ENCODE measurements at regions not wholly inside any gene's neighbourhood (a gene's known extent, or its start where the extent isn't known, plus 50 kb on each side); places are given as distances from the start of the nearest gene placed in this dataset.

GRCh38 chr20:39429726-39430125 lies 467.6 kb downstream of the DHX35 start:
- H3K27ac ChIP-seq (ENCODE audit: low read depth, low read length) = no peak overlapping the region
- H3K4me2 ChIP-seq (ENCODE audit: low read length) = no peak overlapping the region
- no peaks in the 10 kb centered on the region for H3K27me3 ChIP-seq (ENCODE audit: control insufficient read depth, low read length)
- H3F3A ChIP-seq (ENCODE audit: control insufficient read depth, insufficient read depth) = no peaks in the 10 kb centered on the region
- TF ChIP-seq EZH2phosphoT487 (IDR thresholded peaks at IDR 0.05; ENCODE audit: borderline replicate concordance, low read length) (no peak), CTCF (IDR thresholded peaks at IDR 0.05; ENCODE audit: low read depth, low read length, poor library complexity, severe bottlenecking) (peak; percentile 52)
- no peaks in the 10 kb centered on the region for H3K9me2 ChIP-seq (replicated peaks; ENCODE audit: control insufficient read depth, low read length)
- H4K20me1 ChIP-seq (ENCODE audit: control insufficient read depth, insufficient read depth, low read depth, low read length) = no peaks in the 10 kb centered on the region
- H3K9me3 ChIP-seq (ENCODE audit: control insufficient read depth, insufficient read depth, low read length) = no peaks in the 10 kb centered on the region
- no peaks in the 10 kb centered on the region for H3K36me3 ChIP-seq (ENCODE audit: control insufficient read depth, low read length)
- H3K4me3 ChIP-seq (ENCODE audit: low read length) = no peak overlapping the region
- H3K4me1 ChIP-seq (ENCODE audit: control insufficient read depth, low read length) = no peaks in the 10 kb centered on the region
- no peaks in the 10 kb centered on the region for H3K79me2 ChIP-seq (ENCODE audit: control insufficient read depth, low read length)

- no peaks in the 10 kb centered on the region for H3K4me1 ChIP-seq (ENCODE audit: control insufficient read depth, low read length)
- no peak overlapping the region for H3K4me3 ChIP-seq (ENCODE audit: low read length)
- no peaks in the 10 kb centered on the region for H3K9me2 ChIP-seq (replicated peaks; ENCODE audit: control insufficient read depth, low read length)
- no peaks in the 10 kb centered on the region for H3K79me2 ChIP-seq (ENCODE audit: control insufficient read depth, low read length)
- H4K20me1 ChIP-seq (ENCODE audit: control insufficient read depth, insufficient read depth, low read depth, low read length) = no peaks in the 10 kb centered on the region
- H3K27me3 ChIP-seq (ENCODE audit: control insufficient read depth, low read length) = no peaks in the 10 kb centered on the region
- no peaks in the 10 kb centered on the region for H3K36me3 ChIP-seq (ENCODE audit: control insufficient read depth, low read length)
- H3F3A ChIP-seq (ENCODE audit: control insufficient read depth, insufficient read depth) = no peaks in the 10 kb centered on the region
- TF ChIP-seq CTCF (IDR thresholded peaks at IDR 0.05; ENCODE audit: low read depth, low read length, poor library complexity, severe bottlenecking) = no peak
- TF ChIP-seq EZH2phosphoT487 (IDR thresholded peaks at IDR 0.05; ENCODE audit: borderline replicate concordance, low read length) = no peak
- no peaks in the 10 kb centered on the region for H3K9me3 ChIP-seq (ENCODE audit: control insufficient read depth, insufficient read depth, low read length)
- no peak overlapping the region for H3K4me2 ChIP-seq (ENCODE audit: low read length)
- H3K27ac ChIP-seq (ENCODE audit: low read depth, low read length) = no peak overlapping the region
Measured at GRCh38 chr20:39424962-39425678, 463.0 kb downstream of the DHX35 start.

- Histone ChIP-seq H3K4me1 (ENCODE audit: control insufficient read depth, low read length) (no peaks in the 10 kb centered on the region), H3K79me2 (ENCODE audit: control insufficient read depth, low read length) (no peaks in the 10 kb centered on the region), H4K20me1 (ENCODE audit: control insufficient read depth, insufficient read depth, low read depth, low read length) (no peaks in the 10 kb centered on the region)
Measured at GRCh38 chr20:39421571-39422105, 459.5 kb downstream of the DHX35 start.

More at GRCh38 chr20:39421571-39422105, 459.5 kb downstream of the DHX35 start:
- Histone ChIP-seq H3K4me2 (ENCODE audit: low read length) (no peak overlapping the region), H3K27ac (ENCODE audit: low read depth, low read length) (no peak overlapping the region), H3F3A (ENCODE audit: control insufficient read depth, insufficient read depth) (no peaks in the 10 kb centered on the region), H3K36me3 (ENCODE audit: control insufficient read depth, low read length) (no peaks in the 10 kb centered on the region), H3K9me2 (replicated peaks; ENCODE audit: control insufficient read depth, low read length) (no peaks in the 10 kb centered on the region), H3K4me3 (ENCODE audit: low read length) (no peak overlapping the region), H3K9me3 (ENCODE audit: control insufficient read depth, insufficient read depth, low read length) (no peaks in the 10 kb centered on the region), H3K27me3 (ENCODE audit: control insufficient read depth, low read length) (no peaks in the 10 kb centered on the region)
- TF ChIP-seq EZH2phosphoT487 (IDR thresholded peaks at IDR 0.05; ENCODE audit: borderline replicate concordance, low read length) = no peak
- TF ChIP-seq CTCF (IDR thresholded peaks at IDR 0.05; ENCODE audit: low read depth, low read length, poor library complexity, severe bottlenecking) = no peak

Data from DOHH2 (cell line).